Esophagus muscularis mucosa (tissue), 4 donors: ENCODE measurements at regions not wholly inside any gene's neighbourhood (a gene's known extent, or its start where the extent isn't known, plus 50 kb on each side); places are given as distances from the start of the nearest gene placed in this dataset.

Experiments used
- DNase-seq: peaks from one replicate; pipeline ENCODE4 v3.0.0-alpha.2; 2017; ENCODE audit errors: extremely low spot score
- H3K27ac ChIP-seq, 4 donors: fragments of 200-600 bp; sonication (generic); replicated peaks in 1 of 4; 1 replicate in 3 of 4; 2 replicates in 1 of 4; pipeline ENCODE4 v1.5.1; 2016 to 2019; ENCODE audit warnings: mild to moderate bottlenecking in 1 of 4
- H3K27me3 ChIP-seq, 4 donors: fragments of 200-600 bp; sonication (generic); one replicate each; pipeline versions ENCODE4 v1.5.1 to v1.6.0; 2016 to 2019
- H3K36me3 ChIP-seq, 4 donors: fragments of 200-600 bp; sonication (generic); one replicate each; pipeline ENCODE4 v1.5.1; 2016 to 2019
- H3K4me1 ChIP-seq, 4 donors: fragments of 200-600 bp; sonication (generic); one replicate each; pipeline ENCODE4 v1.5.1; 2016 to 2019
- H3K4me3 ChIP-seq, 4 donors: fragments of 200-600 bp; sonication (generic); 1 replicate in 2 of 4; 2 replicates in 2 of 4; pipeline ENCODE4 v1.5.1; 2016 to 2019; ENCODE audit warnings: mild to moderate bottlenecking in 4 of 4, moderate library complexity in 1 of 4
- H3K9me3 ChIP-seq, 4 donors: fragments of 200-600 bp; sonication (generic); 1 replicate in 3 of 4; 2 replicates in 1 of 4; pipeline ENCODE4 v1.5.1; 2016 to 2019
- CTCF ChIP-seq, 3 experiments: fragments of 200-600 bp in 2 of 3; fragments of 450-650 bp in 1 of 3; sonication (generic) in 2 of 3; IDR thresholded peaks; one replicate each; pipeline ENCODE4 v1.5.1; 2017 to 2019; ENCODE audit warnings: antibody characterized with exemption in 3 of 3, mild to moderate bottlenecking in 2 of 3, moderate library complexity in 1 of 3
- EP300 ChIP-seq: sonication (generic); formaldehyde crosslinking; IDR thresholded peaks from one replicate; pipeline ENCODE4 v1.6.1; 2017; ENCODE audit warnings: antibody characterized with exemption
- POLR2A ChIP-seq: fragments of 450-650 bp; IDR thresholded peaks from one replicate; pipeline ENCODE4 v1.6.1; 2017; ENCODE audit warnings: antibody characterized with exemption, moderate library complexity, mild to moderate bottlenecking, low read depth
- POLR2AphosphoS5 ChIP-seq, 2 donors: sonication (generic); formaldehyde crosslinking; IDR thresholded peaks; one replicate each; pipeline ENCODE4 v1.6.1; 2017; ENCODE audit warnings: antibody characterized with exemption in 2 of 2
- WGBS: methylation state at CpG from one replicate; pipeline ENCODE4 v1.1.5; 2018; 5-methylcytosine and 5-hydroxymethylcytosine counted together
- intact Hi-C: fragments of 100-400 bp; cut with DNase I; formaldehyde crosslinking; loops from one replicate; pipeline ENCODE4 v1.15.1; 2023

GRCh38 chr4:1463927-1464540 lies 57.8 kb upstream of the NKX1-1 start:
- DNase-seq: no peak
- no peaks in the 10 kb centered on the region for H3K9me3 ChIP-seq
- H3K27ac ChIP-seq: no peak overlapping the region
- intact Hi-C loops: no loop called here
- no peak overlapping the region for H3K4me3 ChIP-seq
- peaks cover 0 to 82% (median 5%) of the 10 kb centered on the region in 4 donors for H3K27me3 ChIP-seq
- H3K4me1 ChIP-seq: no peaks in the 10 kb centered on the region
- TF ChIP-seq EP300 (no peak), POLR2AphosphoS5 (IDR thresholded peaks at IDR 0.05) (no peak), CTCF (IDR thresholded peaks at IDR 0.05) (no peak), POLR2A (no peak)
- 82% methylated on average over 18 of the region's 22 CpGs for WGBS
- H3K36me3 ChIP-seq: no peaks in the 10 kb centered on the region

GRCh38 chr4:1463088-1463926 lies 57.1 kb upstream of the NKX1-1 start:
- H3K4me1 ChIP-seq: no peaks in the 10 kb centered on the region
- intact Hi-C loops: no loop called here
- peaks cover 0 to 84% (median 5%) of the 10 kb centered on the region in 4 donors for H3K27me3 ChIP-seq
- no peak overlapping the region for H3K27ac ChIP-seq
- no peak for DNase-seq
- H3K9me3 ChIP-seq: no peaks in the 10 kb centered on the region
- H3K4me3 ChIP-seq: no peak overlapping the region
- WGBS: 41% methylated on average over 16 of the region's 30 CpGs
- no peak for TF ChIP-seq POLR2A
- TF ChIP-seq EP300: no peak
- TF ChIP-seq CTCF (IDR thresholded peaks at IDR 0.05): no peak
- TF ChIP-seq POLR2AphosphoS5 (IDR thresholded peaks at IDR 0.05): no peak
- H3K36me3 ChIP-seq: no peaks in the 10 kb centered on the region

DNA sequence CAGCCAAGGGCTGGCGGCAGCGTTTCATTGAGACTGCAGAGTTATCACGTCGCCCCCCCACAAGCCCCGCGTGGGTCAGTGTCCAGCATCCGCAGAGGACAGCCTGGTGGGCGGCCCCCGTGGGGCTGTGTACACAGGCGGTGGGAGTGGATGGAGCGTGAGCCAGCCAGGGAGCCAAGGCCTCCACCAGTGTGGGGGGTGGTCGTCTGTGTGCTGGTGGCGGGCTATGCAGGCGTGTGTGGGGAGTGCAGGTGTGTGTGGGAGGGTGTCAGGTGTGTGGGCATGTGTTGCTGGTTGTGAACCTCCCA lies 56.5 kb upstream of the NKX1-1 start:
- H3K27me3 ChIP-seq: peaks cover 0 to 88% (median 5%) of the 10 kb centered on the region in 4 donors
- no peaks in the 10 kb centered on the region for H3K9me3 ChIP-seq
- H3K36me3 ChIP-seq: no peaks in the 10 kb centered on the region
- 100% methylated on average over 2 of the region's 14 CpGs for WGBS
- no peak overlapping the region for H3K27ac ChIP-seq
- H3K4me3 ChIP-seq: no peak overlapping the region
- intact Hi-C loops: no loop called here
- no peak for DNase-seq
- H3K4me1 ChIP-seq: no peaks in the 10 kb centered on the region
- TF ChIP-seq CTCF (IDR thresholded peaks at IDR 0.05) (no peak), EP300 (no peak), POLR2AphosphoS5 (IDR thresholded peaks at IDR 0.05) (no peak), POLR2A (no peak)

GRCh38 chr4:1462009-1462767 lies 55.9 kb upstream of the NKX1-1 start:
- no peak for DNase-seq
- intact Hi-C loops: no loop called here
- H3K27ac ChIP-seq: no peak overlapping the region
- H3K4me1 ChIP-seq: no peaks in the 10 kb centered on the region
- H3K27me3 ChIP-seq: peaks cover 0 to 93% (median 5%) of the 10 kb centered on the region in 4 donors
- WGBS: 56% methylated on average over 18 of the region's 31 CpGs
- no peak for TF ChIP-seq CTCF (IDR thresholded peaks at IDR 0.05)
- no peak for TF ChIP-seq POLR2AphosphoS5 (IDR thresholded peaks at IDR 0.05)
- TF ChIP-seq POLR2A: no peak
- no peak for TF ChIP-seq EP300
- no peaks in the 10 kb centered on the region for H3K9me3 ChIP-seq
- no peak overlapping the region for H3K4me3 ChIP-seq
- no peaks in the 10 kb centered on the region for H3K36me3 ChIP-seq
